ENCODE measurements at regions not wholly inside any gene's neighbourhood (a gene's known extent, or its start where the extent isn't known, plus 50 kb on each side); places are given as distances from the start of the nearest gene placed in this dataset.

- TF ChIP-seq, protein P1, sequence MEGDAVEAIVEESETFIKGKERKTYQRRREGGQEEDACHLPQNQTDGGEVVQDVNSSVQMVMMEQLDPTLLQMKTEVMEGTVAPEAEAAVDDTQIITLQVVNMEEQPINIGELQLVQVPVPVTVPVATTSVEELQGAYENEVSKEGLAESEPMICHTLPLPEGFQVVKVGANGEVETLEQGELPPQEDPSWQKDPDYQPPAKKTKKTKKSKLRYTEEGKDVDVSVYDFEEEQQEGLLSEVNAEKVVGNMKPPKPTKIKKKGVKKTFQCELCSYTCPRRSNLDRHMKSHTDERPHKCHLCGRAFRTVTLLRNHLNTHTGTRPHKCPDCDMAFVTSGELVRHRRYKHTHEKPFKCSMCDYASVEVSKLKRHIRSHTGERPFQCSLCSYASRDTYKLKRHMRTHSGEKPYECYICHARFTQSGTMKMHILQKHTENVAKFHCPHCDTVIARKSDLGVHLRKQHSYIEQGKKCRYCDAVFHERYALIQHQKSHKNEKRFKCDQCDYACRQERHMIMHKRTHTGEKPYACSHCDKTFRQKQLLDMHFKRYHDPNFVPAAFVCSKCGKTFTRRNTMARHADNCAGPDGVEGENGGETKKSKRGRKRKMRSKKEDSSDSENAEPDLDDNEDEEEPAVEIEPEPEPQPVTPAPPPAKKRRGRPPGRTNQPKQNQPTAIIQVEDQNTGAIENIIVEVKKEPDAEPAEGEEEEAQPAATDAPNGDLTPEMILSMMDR (IDR thresholded peaks at IDR 0.05): no peak
- TF ChIP-seq POLR2A (IDR thresholded peaks at IDR 0.05): no peak
These were observed 2095.9 kb downstream of the LRRC4C start for GRCh38 chr11:39363571-39363970.
